ENCODE measurements at regions not wholly inside any gene's neighbourhood (a gene's known extent, or its start where the extent isn't known, plus 50 kb on each side); places are given as distances from the start of the nearest gene placed in this dataset.
"Not testable (repeated sequence)": the region's sequence is repeated elsewhere in the genome, so short reads cannot be mapped to it uniquely, and the experiment has no call there.

DNA sequence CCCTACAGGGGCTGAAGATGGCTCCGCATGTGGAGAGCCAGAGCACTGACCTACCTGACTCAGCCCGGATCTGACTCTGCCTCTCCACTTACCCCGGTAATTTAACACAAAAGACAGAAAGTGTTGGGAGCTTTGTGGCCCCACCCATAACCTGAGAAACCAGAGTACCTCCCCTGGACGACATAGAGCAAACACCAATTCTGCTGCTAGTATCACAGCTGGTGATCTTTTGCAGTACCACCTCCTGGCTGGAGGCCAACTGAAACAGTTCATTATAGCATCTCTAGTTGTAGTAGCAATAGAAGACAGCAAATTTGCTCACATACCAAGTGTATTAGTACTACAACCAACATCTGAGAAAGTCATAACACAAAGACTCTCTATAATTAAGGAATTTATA is 443.9 kb downstream of the KLHL4 start:
- Histone ChIP-seq H3K4me3 (ENCODE audit: low read depth, low read length, poor library complexity, severe bottlenecking) (no peak overlapping the region), H3K9ac (ENCODE audit: low read length) (no peak overlapping the region), H3F3A (ENCODE audit: insufficient read depth, low read length) (no peaks in the 10 kb centered on the region), H3K4me2 (ENCODE audit: low read length) (no peak overlapping the region), H3K27ac (ENCODE audit: low read depth, low read length, poor library complexity, severe bottlenecking) (no peak overlapping the region), H3K36me3 (ENCODE audit: insufficient read depth, low read length) (no peaks in the 10 kb centered on the region), H3K9me3 (ENCODE audit: low read length) (no peaks in the 10 kb centered on the region), H2AFZ (ENCODE audit: low read length) (no peak overlapping the region), H3K79me2 (ENCODE audit: insufficient read depth, low read length) (no peaks in the 10 kb centered on the region), H3K9me2 (ENCODE audit: low read depth, low read length) (no peaks in the 10 kb centered on the region), H3K27me3 (ENCODE audit: insufficient read depth, low read length) (no peaks in the 10 kb centered on the region), H3K4me1 (ENCODE audit: insufficient read depth, low read length, severe bottlenecking) (no peaks in the 10 kb centered on the region), H4K20me1 (ENCODE audit: insufficient read depth, low read length) (no peaks in the 10 kb centered on the region)
- TF ChIP-seq EZH2 (IDR thresholded peaks at IDR 0.05; ENCODE audit: borderline replicate concordance, low read length), result no peak
- TF ChIP-seq, protein P1, sequence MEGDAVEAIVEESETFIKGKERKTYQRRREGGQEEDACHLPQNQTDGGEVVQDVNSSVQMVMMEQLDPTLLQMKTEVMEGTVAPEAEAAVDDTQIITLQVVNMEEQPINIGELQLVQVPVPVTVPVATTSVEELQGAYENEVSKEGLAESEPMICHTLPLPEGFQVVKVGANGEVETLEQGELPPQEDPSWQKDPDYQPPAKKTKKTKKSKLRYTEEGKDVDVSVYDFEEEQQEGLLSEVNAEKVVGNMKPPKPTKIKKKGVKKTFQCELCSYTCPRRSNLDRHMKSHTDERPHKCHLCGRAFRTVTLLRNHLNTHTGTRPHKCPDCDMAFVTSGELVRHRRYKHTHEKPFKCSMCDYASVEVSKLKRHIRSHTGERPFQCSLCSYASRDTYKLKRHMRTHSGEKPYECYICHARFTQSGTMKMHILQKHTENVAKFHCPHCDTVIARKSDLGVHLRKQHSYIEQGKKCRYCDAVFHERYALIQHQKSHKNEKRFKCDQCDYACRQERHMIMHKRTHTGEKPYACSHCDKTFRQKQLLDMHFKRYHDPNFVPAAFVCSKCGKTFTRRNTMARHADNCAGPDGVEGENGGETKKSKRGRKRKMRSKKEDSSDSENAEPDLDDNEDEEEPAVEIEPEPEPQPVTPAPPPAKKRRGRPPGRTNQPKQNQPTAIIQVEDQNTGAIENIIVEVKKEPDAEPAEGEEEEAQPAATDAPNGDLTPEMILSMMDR (IDR thresholded peaks at IDR 0.05; ENCODE audit: low read length), result no peak

DNA sequence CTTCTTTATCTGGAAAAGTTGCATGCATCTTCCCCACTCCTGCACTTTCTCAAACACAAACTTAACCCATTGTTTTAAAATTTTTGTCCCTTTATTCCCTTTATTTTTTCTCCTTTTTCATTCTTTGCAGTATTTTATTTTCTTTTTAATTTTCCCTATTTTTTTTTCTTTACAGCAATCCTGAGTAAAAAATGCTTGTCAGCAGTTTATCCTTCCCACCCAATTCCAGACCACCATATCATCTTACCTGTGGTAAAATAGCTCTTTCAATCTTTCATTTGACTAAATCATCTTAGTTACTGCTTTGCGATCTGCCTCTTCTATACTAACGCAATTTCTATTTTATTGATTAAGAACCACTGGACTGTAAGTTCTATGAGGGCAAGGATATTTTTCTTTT is 450.5 kb downstream of the KLHL4 start:
- H3K36me3 ChIP-seq (ENCODE audit: insufficient read depth, low read length), result no peaks in the 10 kb centered on the region
- H4K20me1 ChIP-seq (ENCODE audit: insufficient read depth, low read length), result no peaks in the 10 kb centered on the region
- no peaks in the 10 kb centered on the region for H3K79me2 ChIP-seq (ENCODE audit: insufficient read depth, low read length)
- no peak overlapping the region for H3K27ac ChIP-seq (ENCODE audit: low read depth, low read length, poor library complexity, severe bottlenecking)
- H3K9ac ChIP-seq (ENCODE audit: low read length), result no peak overlapping the region
- H3K4me2 ChIP-seq (ENCODE audit: low read length), result no peak overlapping the region
- H3K4me1 ChIP-seq (ENCODE audit: insufficient read depth, low read length, severe bottlenecking), result no peaks in the 10 kb centered on the region
- H3K4me3 ChIP-seq (ENCODE audit: low read depth, low read length, poor library complexity, severe bottlenecking), result no peak overlapping the region
- H3K27me3 ChIP-seq (ENCODE audit: insufficient read depth, low read length), result no peaks in the 10 kb centered on the region
- TF ChIP-seq, protein P1 (IDR thresholded peaks at IDR 0.05; ENCODE audit: low read length), result no peak
- TF ChIP-seq EZH2 (IDR thresholded peaks at IDR 0.05; ENCODE audit: borderline replicate concordance, low read length), result no peak
- no peaks in the 10 kb centered on the region for H3K9me3 ChIP-seq (ENCODE audit: low read length)
- no peak overlapping the region for H2AFZ ChIP-seq (ENCODE audit: low read length)
- H3F3A ChIP-seq (ENCODE audit: insufficient read depth, low read length), result no peaks in the 10 kb centered on the region
- H3K9me2 ChIP-seq (ENCODE audit: low read depth, low read length), result no peaks in the 10 kb centered on the region

DNA sequence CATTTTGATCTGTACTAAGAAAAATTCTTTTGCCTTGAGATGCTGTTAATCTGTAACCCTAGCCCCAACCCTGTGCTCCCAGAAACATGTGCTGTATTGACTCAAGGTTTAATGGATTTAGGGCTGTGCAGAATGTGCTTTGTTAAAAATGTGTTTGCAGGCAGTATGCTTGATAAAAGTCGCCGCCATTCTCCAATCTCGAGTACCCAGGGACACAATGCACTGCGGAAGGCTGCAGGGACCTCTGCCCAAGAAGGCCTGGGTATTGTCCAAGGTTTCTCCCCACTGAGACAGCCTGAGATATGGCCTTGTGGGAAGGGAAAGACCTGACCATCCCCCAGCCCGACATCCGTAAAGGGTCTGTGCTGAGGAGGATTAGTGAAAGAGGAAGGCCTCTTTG is 454.5 kb downstream of the KLHL4 start:
- not testable (repeated sequence) for H4K20me1 ChIP-seq (ENCODE audit: insufficient read depth, low read length); H3K4me2 ChIP-seq (ENCODE audit: low read length); H3K4me1 ChIP-seq (ENCODE audit: insufficient read depth, low read length, severe bottlenecking); H3K79me2 ChIP-seq (ENCODE audit: insufficient read depth, low read length); H3K4me3 ChIP-seq (ENCODE audit: low read depth, low read length, poor library complexity, severe bottlenecking); H3K9me3 ChIP-seq (ENCODE audit: low read length); H2AFZ ChIP-seq (ENCODE audit: low read length); H3K9me2 ChIP-seq (ENCODE audit: low read depth, low read length); H3K9ac ChIP-seq (ENCODE audit: low read length); H3K27me3 ChIP-seq (ENCODE audit: insufficient read depth, low read length); H3K36me3 ChIP-seq (ENCODE audit: insufficient read depth, low read length); H3F3A ChIP-seq (ENCODE audit: insufficient read depth, low read length); H3K27ac ChIP-seq (ENCODE audit: low read depth, low read length, poor library complexity, severe bottlenecking)

DNA sequence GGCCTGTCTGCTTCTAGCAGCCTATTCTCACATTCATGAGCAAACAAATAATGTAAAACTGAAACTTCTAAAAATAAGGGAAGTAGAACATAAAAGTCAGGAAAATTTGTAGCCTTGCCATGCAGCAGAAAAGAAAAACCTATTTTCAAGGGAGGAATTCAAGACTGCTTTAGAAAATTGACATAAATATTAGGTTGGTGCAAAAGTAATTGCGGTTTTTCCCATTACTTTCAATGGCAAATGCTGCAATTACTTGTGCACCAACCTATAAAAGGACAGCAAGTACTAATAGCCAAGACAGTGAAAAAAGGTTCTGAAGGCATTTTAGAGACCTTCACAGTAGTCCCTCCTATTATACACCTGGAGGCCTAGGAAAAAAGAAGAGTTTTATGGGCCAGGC is 457.8 kb downstream of the KLHL4 start:
- Histone ChIP-seq H3K9ac (ENCODE audit: low read length) (no peak overlapping the region), H3K27me3 (ENCODE audit: insufficient read depth, low read length) (no peaks in the 10 kb centered on the region), H2AFZ (ENCODE audit: low read length) (no peak overlapping the region), H3K4me1 (ENCODE audit: insufficient read depth, low read length, severe bottlenecking) (no peaks in the 10 kb centered on the region), H3K79me2 (ENCODE audit: insufficient read depth, low read length) (no peaks in the 10 kb centered on the region), H3K9me3 (ENCODE audit: low read length) (no peaks in the 10 kb centered on the region), H3K9me2 (ENCODE audit: low read depth, low read length) (no peaks in the 10 kb centered on the region), H3F3A (ENCODE audit: insufficient read depth, low read length) (no peaks in the 10 kb centered on the region), H3K4me2 (ENCODE audit: low read length) (no peak overlapping the region), H3K36me3 (ENCODE audit: insufficient read depth, low read length) (no peaks in the 10 kb centered on the region), H4K20me1 (ENCODE audit: insufficient read depth, low read length) (no peaks in the 10 kb centered on the region), H3K4me3 (ENCODE audit: low read depth, low read length, poor library complexity, severe bottlenecking) (no peak overlapping the region), H3K27ac (ENCODE audit: low read depth, low read length, poor library complexity, severe bottlenecking) (no peak overlapping the region)
- TF ChIP-seq EZH2 (IDR thresholded peaks at IDR 0.05; ENCODE audit: borderline replicate concordance, low read length), result no peak
- TF ChIP-seq, protein P1 (IDR thresholded peaks at IDR 0.05; ENCODE audit: low read length), result no peak

DNA sequence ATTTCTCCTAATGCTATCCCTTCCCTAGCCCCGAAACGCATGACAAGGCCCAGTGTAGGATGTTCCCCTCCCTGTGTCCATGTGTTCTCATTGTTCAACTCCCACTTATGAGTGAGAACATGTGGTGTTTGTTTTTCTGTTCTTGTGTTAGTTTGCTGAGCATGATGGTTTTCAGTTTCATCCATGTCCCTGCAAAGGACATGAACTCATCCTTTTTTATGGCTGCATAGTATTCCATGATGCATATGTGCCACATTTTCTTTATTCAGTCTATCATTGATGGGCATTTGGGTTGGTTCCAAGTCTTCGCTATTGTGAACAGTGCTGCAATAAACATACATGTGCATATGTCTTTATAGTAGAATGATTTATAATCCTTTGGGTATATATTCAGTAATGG is 490.3 kb downstream of the KLHL4 start:
- not testable (repeated sequence) for H3K4me1 ChIP-seq (ENCODE audit: insufficient read depth, low read length, severe bottlenecking); H3K27me3 ChIP-seq (ENCODE audit: insufficient read depth, low read length); H3K9me2 ChIP-seq (ENCODE audit: low read depth, low read length); H3K4me3 ChIP-seq (ENCODE audit: low read depth, low read length, poor library complexity, severe bottlenecking); H3K79me2 ChIP-seq (ENCODE audit: insufficient read depth, low read length); H3K27ac ChIP-seq (ENCODE audit: low read depth, low read length, poor library complexity, severe bottlenecking); H3K9me3 ChIP-seq (ENCODE audit: low read length); H3F3A ChIP-seq (ENCODE audit: insufficient read depth, low read length); H4K20me1 ChIP-seq (ENCODE audit: insufficient read depth, low read length); H2AFZ ChIP-seq (ENCODE audit: low read length); H3K4me2 ChIP-seq (ENCODE audit: low read length); H3K9ac ChIP-seq (ENCODE audit: low read length); H3K36me3 ChIP-seq (ENCODE audit: insufficient read depth, low read length)
